ENCODE measurements at regions not wholly inside any gene's neighbourhood (a gene's known extent, or its start where the extent isn't known, plus 50 kb on each side); places are given as distances from the start of the nearest gene placed in this dataset.
"Not testable (repeated sequence)": the region's sequence is repeated elsewhere in the genome, so short reads cannot be mapped to it uniquely, and the experiment has no call there.

DNA sequence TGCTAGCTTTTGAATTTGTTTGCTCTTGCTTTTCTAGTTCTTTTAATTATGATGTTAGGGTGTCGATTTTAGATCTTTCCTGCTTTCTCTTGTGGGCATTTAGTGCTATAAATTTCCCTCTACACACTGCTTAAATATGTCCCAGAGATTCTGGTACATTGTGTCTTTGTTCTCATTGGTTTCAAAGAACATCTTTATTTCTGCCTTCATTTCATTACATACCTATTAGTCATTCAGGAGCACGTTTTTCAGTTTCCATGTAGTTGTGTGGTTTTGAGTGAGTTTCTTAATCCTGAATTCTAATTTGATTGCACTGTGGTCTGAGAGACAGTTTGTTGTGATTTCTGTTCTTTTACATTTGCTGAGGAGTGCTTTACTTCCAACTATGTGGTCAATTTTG, 51.2 kb upstream of the MB21D2 start:
- H3K4me2 ChIP-seq, H3K27me3 ChIP-seq, H3K27ac ChIP-seq, H3K9ac ChIP-seq, H4K20me1 ChIP-seq, H3K36me3 ChIP-seq, H3K4me1 ChIP-seq, H3K4me3 ChIP-seq: not testable (repeated sequence)
- peaks cover 0 to 16% (median 0%) of the 10 kb centered on the region in 11 experiments; a peak in 4 of 22 replicates for H3K9me3 ChIP-seq (replicated peaks in 1 of 11)

DNA sequence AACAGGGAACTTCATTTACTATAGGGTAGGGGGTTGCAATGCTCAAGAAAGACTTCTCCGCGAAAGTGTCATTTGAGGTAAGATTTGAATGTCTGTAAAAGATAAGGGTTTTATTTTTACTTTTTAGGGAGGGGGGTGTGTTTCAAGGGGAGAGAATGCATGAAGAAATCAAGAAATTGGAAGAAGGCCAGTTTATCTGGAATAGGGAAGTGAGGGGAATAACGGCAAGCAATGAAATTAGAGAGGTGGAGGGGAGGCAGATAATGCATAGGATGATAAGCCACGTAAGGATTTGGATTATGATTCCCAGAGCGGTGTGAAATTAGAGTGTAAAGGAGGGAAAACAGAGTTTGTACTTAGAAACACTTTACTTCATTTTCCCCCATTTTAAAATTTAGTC, 63.0 kb upstream of the MB21D2 start:
- H4K20me1 ChIP-seq = no peaks in the 10 kb centered on the region
- H3K36me3 ChIP-seq = no peaks in the 10 kb centered on the region
- peaks cover 0 to 18% (median 0%) of the 10 kb centered on the region in 11 experiments; a peak in 4 of 22 replicates for H3K9me3 ChIP-seq (replicated peaks in 1 of 11)
- no peaks in the 10 kb centered on the region for H3K27me3 ChIP-seq
- H3K4me1 ChIP-seq = peaks cover 0 to 8% (median 0%) of the 10 kb centered on the region in 10 experiments; a peak in 1 of 20 replicates
- no peak overlapping the region for H3K27ac ChIP-seq
- TF ChIP-seq Cebpa-rat (IDR thresholded peaks at IDR 0.05) = no peak
- H3K4me2 ChIP-seq = no peak overlapping the region; a peak in 1 of 22 replicates
- H3K4me3 ChIP-seq = no peak overlapping the region
- H3K9ac ChIP-seq = no peak overlapping the region

- no peaks in the 10 kb centered on the region for H3K27me3 ChIP-seq
- H3K4me3 ChIP-seq = no peak overlapping the region
- no peaks in the 10 kb centered on the region for H3K9me3 ChIP-seq (replicated peaks in 1 of 11)
- peaks cover 0 to 10% (median 0%) of the 10 kb centered on the region in 10 experiments; a peak in 6 of 20 replicates for H3K4me1 ChIP-seq
- no peaks in the 10 kb centered on the region for H4K20me1 ChIP-seq
- H3K27ac ChIP-seq = no peak overlapping the region
- no peak overlapping the region for H3K4me2 ChIP-seq
- no peak overlapping the region for H3K9ac ChIP-seq
- no peaks in the 10 kb centered on the region for H3K36me3 ChIP-seq
- TF ChIP-seq Cebpa-rat (IDR thresholded peaks at IDR 0.05) = no peak
These were observed 68.7 kb upstream of the MB21D2 start for GRCh38 chr3:192986379-192986778.

DNA sequence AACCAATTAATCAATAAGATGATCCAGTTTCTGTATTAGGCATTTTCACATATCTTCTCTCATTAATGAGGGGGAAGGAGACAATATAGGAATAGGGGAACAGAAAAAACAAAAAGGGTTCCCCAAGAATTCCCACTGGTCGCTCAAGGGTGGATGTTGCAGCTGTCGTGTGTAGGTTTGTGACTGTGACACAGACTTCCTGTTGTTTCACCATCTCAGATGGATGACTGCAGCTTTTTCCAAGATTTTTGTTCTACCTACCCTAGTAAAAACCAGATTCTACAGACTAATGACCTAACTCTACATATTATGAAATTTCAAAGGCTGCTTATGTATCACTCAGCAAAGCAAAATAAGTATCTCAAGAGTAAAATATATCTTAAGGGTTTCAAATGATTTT, 73.7 kb upstream of the MB21D2 start:
- Histone ChIP-seq H3K4me2 (peak overlapping the region in 3 of 11 experiments; percentile 24 to 78 (median 63); a peak in 5 of 22 replicates), H3K9ac (no peak overlapping the region), H3K27ac (peak overlapping the region in 2 of 11 experiments; percentile 1 to 11; a peak in 1 of 22 replicates), H3K36me3 (no peaks in the 10 kb centered on the region), H4K20me1 (no peaks in the 10 kb centered on the region), H3K9me3 (replicated peaks in 1 of 11) (no peaks in the 10 kb centered on the region; a peak in 1 of 22 replicates), H3K4me1 (peaks cover 0 to 44% (median 8%) of the 10 kb centered on the region in 10 experiments; a peak in 10 of 20 replicates), H3K27me3 (no peaks in the 10 kb centered on the region), H3K4me3 (no peak overlapping the region)
- no peak for TF ChIP-seq Cebpa-rat (IDR thresholded peaks at IDR 0.05)

DNA sequence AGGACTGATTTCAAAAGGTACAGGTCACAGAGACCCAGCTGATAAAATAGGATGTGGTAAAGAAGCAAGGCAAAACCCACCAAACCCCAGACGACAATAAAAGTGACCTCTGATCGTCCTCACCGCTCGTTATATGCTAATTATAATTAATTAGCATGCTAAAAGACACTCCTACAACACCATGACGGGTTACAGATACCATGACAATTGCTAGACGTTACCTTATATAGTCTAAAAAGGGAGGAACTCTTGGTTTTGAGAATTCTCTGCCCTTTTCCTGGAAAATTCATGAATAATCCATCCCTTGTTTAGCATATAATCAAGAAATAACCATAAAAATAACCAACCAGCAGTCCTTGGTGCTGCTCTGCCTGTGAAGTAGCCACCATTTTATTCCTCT, 74.7 kb upstream of the MB21D2 start:
- no peaks in the 10 kb centered on the region for H3K36me3 ChIP-seq
- no peak for TF ChIP-seq Cebpa-rat (IDR thresholded peaks at IDR 0.05)
- no peaks in the 10 kb centered on the region for H3K27me3 ChIP-seq
- peak overlapping the region in 1 of 11 experiments; percentile 48; a peak in 1 of 22 replicates for H3K27ac ChIP-seq
- H3K4me2 ChIP-seq = peak overlapping the region in 2 of 11 experiments; percentile 63 to 78; a peak in 4 of 22 replicates
- H3K9me3 ChIP-seq (replicated peaks in 1 of 11) = no peaks in the 10 kb centered on the region; a peak in 1 of 22 replicates
- H4K20me1 ChIP-seq = no peaks in the 10 kb centered on the region
- H3K9ac ChIP-seq = no peak overlapping the region
- no peak overlapping the region for H3K4me3 ChIP-seq
- H3K4me1 ChIP-seq = peaks cover 0 to 44% (median 8%) of the 10 kb centered on the region in 10 experiments; a peak in 10 of 20 replicates

DNA sequence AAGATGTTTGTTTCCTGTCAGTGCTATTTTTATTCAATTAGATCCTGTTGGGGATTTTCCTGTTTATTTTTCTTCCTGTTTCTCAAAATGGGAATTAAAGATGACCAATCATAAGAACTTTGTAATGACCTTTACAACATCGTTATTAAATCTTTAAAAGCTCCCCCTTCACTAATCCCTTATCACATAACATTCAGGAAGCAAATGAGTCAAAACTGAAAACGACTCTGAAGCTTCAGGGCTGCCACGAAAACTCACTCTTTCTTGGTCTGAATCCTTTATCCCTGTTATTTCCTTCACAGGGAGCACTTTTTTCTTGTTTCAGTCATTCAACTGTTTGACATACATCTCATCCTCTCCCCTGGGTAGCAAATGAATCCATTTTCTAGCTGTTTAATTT, 75.8 kb upstream of the MB21D2 start:
- TF ChIP-seq Cebpa-rat (IDR thresholded peaks at IDR 0.05) = no peak
- Histone ChIP-seq H3K36me3 (no peaks in the 10 kb centered on the region), H4K20me1 (no peaks in the 10 kb centered on the region), H3K27me3 (no peaks in the 10 kb centered on the region), H3K9ac (no peak overlapping the region), H3K4me3 (no peak overlapping the region), H3K4me1 (peaks cover 0 to 44% (median 8%) of the 10 kb centered on the region in 10 experiments; a peak in 10 of 20 replicates), H3K27ac (peak overlapping the region in 2 of 11 experiments; percentile 30 to 48; a peak in 4 of 22 replicates), H3K4me2 (peak overlapping the region in 7 of 11 experiments; percentile 6 to 78 (median 25); a peak in 12 of 22 replicates), H3K9me3 (replicated peaks in 1 of 11) (no peaks in the 10 kb centered on the region; a peak in 1 of 22 replicates)

- not testable (repeated sequence) for H3K27ac ChIP-seq
These were observed 83.5 kb upstream of the MB21D2 start for GRCh38 chr3:193001113-193001512.

DNA sequence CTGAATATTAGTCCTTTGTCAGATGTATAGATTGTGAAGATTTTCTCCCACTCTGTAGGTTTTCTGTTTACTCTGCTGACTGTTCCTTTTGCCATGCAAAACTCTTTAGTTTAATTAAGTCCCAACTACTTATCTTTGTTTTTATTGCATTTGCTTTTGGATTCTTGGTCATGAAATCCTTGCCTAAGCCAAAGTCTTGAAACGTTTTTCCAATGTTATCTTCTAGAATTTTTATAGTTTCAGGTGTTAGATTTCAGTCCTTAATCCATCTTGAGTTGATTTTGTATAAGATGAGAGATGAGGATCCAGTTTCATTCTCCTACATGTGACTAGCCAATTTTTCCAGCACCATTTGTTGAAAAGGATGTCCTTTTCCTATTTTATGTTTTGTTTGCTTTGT, 86.0 kb upstream of the MB21D2 start:
- not testable (repeated sequence) for H3K4me3 ChIP-seq, H3K36me3 ChIP-seq, H3K27me3 ChIP-seq, H3K9ac ChIP-seq, H3K27ac ChIP-seq, H3K4me1 ChIP-seq, H4K20me1 ChIP-seq, H3K4me2 ChIP-seq
- H3K9me3 ChIP-seq (replicated peaks in 1 of 11) = peaks cover 0 to 16% (median 0%) of the 10 kb centered on the region in 11 experiments; a peak in 2 of 22 replicates

More at GRCh38 chr3:193001113-193001512, 83.5 kb upstream of the MB21D2 start:
- not testable (repeated sequence) for H3K4me1 ChIP-seq, H3K27me3 ChIP-seq, H3K4me3 ChIP-seq, H4K20me1 ChIP-seq, H3K36me3 ChIP-seq, H3K4me2 ChIP-seq, H3K9ac ChIP-seq
- H3K9me3 ChIP-seq (replicated peaks in 1 of 11) = peaks cover 0 to 16% (median 0%) of the 10 kb centered on the region in 11 experiments; a peak in 2 of 22 replicates

DNA sequence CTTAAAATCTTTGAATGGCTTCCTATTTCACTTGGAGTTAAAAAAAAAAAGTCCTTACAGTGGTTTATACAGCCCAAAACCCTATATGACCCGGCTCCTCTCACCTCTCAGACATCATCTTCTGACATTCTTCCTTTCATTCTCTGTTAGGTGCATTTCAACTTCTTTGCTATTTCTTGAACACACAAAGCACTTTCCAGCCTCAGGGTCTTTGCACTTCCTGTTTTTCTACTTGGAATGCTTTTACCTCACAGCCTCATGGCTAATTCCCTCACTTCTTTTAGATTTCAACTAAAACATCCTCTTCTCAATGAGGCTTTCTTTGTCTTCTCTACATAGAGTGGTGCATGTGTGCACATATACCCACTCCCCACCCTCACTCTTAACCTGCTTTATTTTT, 91.0 kb upstream of the MB21D2 start:
- no peaks in the 10 kb centered on the region for H4K20me1 ChIP-seq
- TF ChIP-seq Cebpa-rat (IDR thresholded peaks at IDR 0.05) = no peak
- H3K27ac ChIP-seq = no peak overlapping the region
- peaks cover 6 to 27% (median 13%) of the 10 kb centered on the region in 11 experiments; a peak in 19 of 22 replicates for H3K9me3 ChIP-seq (replicated peaks in 1 of 11)
- H3K27me3 ChIP-seq = no peaks in the 10 kb centered on the region
- no peak overlapping the region for H3K4me3 ChIP-seq
- H3K36me3 ChIP-seq = no peaks in the 10 kb centered on the region
- no peak overlapping the region for H3K4me2 ChIP-seq
- no peak overlapping the region for H3K9ac ChIP-seq
- no peaks in the 10 kb centered on the region for H3K4me1 ChIP-seq

DNA sequence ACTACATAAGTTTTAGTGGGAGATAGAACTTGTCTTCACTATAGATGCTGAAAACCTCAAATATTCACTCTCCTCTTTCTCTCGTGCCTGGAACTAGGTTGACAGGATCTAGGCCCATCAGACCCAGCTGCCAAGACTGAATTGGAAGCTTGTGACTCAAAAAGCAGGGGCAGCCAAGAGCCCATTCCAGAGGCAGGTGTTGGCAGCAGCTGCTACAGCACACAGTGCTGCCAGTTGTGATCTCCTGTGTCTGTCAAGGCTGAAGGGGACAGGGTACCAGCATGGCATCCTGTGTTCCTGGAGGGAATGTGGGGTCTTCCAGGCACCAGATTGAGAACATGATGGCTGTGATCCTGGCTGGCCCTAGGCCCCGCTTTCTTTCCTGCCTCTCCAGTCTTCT, 92.5 kb upstream of the MB21D2 start:
- Histone ChIP-seq H3K27ac (no peak overlapping the region), H3K36me3 (no peaks in the 10 kb centered on the region), H3K4me1 (no peaks in the 10 kb centered on the region), H3K9ac (no peak overlapping the region), H3K9me3 (replicated peaks in 1 of 11) (peaks cover 6 to 26% (median 13%) of the 10 kb centered on the region in 11 experiments; a peak in 19 of 22 replicates), H3K4me3 (no peak overlapping the region), H4K20me1 (no peaks in the 10 kb centered on the region), H3K4me2 (no peak overlapping the region), H3K27me3 (no peaks in the 10 kb centered on the region)
- TF ChIP-seq Cebpa-rat (IDR thresholded peaks at IDR 0.05) = no peak
